Transverse colon (tissue), 3 donors: ENCODE measurements at regions not wholly inside any gene's neighbourhood (a gene's known extent, or its start where the extent isn't known, plus 50 kb on each side); places are given as distances from the start of the nearest gene placed in this dataset.

Source experiments
- EP300 ChIP-seq: sonication (generic); formaldehyde crosslinking; IDR thresholded peaks from one replicate; pipeline ENCODE4 v1.6.1; 2017; ENCODE audit warnings: antibody characterized with exemption, low read depth
- POLR2A ChIP-seq: fragments of 450-650 bp; IDR thresholded peaks from one replicate; pipeline ENCODE4 v1.6.1; 2016; ENCODE audit warnings: antibody characterized with exemption, mild to moderate bottlenecking, moderate library complexity
- TF ChIP-seq, protein P1 (sequence below), 5 experiments: fragments of 200-600 bp in 3 of 5; fragments of 450-650 bp in 2 of 5; sonication (generic) in 3 of 5; IDR thresholded peaks; 1 replicate in 2 of 5; 2 replicates in 3 of 5; pipeline ENCODE4 v1.5.1; 2016 to 2017; ENCODE audit warnings: antibody characterized with exemption in 5 of 5, inconsistent platforms in 3 of 5, mild to moderate bottlenecking in 2 of 5, moderate library complexity in 1 of 5

DNA sequence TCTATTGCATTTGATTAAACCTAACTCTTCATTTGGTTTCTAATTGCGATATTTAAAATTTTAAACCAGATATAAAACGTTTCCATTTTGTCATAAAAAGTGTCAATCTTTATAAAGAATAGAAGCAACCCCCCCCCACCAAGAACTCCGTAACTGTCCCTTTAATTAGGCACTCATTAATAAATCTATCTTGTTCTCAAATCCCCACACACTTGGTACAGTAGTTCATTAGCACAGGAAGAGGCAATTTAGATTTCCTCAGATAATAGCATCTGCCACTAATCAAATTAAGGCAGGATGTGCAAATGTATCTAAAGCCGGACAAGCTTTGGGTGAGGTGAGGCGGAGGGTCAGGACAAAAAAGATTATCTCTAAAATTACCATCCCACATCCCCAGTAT is 1143.3 kb upstream of the AUTS2 start:
- TF ChIP-seq, protein P1, sequence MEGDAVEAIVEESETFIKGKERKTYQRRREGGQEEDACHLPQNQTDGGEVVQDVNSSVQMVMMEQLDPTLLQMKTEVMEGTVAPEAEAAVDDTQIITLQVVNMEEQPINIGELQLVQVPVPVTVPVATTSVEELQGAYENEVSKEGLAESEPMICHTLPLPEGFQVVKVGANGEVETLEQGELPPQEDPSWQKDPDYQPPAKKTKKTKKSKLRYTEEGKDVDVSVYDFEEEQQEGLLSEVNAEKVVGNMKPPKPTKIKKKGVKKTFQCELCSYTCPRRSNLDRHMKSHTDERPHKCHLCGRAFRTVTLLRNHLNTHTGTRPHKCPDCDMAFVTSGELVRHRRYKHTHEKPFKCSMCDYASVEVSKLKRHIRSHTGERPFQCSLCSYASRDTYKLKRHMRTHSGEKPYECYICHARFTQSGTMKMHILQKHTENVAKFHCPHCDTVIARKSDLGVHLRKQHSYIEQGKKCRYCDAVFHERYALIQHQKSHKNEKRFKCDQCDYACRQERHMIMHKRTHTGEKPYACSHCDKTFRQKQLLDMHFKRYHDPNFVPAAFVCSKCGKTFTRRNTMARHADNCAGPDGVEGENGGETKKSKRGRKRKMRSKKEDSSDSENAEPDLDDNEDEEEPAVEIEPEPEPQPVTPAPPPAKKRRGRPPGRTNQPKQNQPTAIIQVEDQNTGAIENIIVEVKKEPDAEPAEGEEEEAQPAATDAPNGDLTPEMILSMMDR (IDR thresholded peaks at IDR 0.05), result no peak
- TF ChIP-seq EP300, result no peak
- no peak for TF ChIP-seq POLR2A
